ENCODE measurements at regions not wholly inside any gene's neighbourhood (a gene's known extent, or its start where the extent isn't known, plus 50 kb on each side); places are given as distances from the start of the nearest gene placed in this dataset.

- Mint-ChIP-seq H3K4me1 (ENCODE audit: low read depth) (no peaks in the 10 kb centered on the region), H3K4me3 (ENCODE audit: low read depth) (no peak overlapping the region), H3K27ac (no peak overlapping the region), H3K36me3 (ENCODE audit: insufficient read depth) (no peaks in the 10 kb centered on the region), H3K9me3 (ENCODE audit: low read depth) (peaks cover 4% of the 10 kb centered on the region), H3K27me3 (peaks cover 3% of the 10 kb centered on the region)
- TF ChIP-seq CTCF (IDR thresholded peaks at IDR 0.05; ENCODE audit: unreplicated experiment): no peak
- DNase-seq (ENCODE audit: low spot score, unreplicated experiment): no peak
These were observed 235.3 kb upstream of the KCNK2 start for GRCh38 chr1:214847071-214847810.

GRCh38 chr1:214848101-214848500 lies 234.4 kb upstream of the KCNK2 start:
- no peaks in the 10 kb centered on the region for H3K36me3 Mint-ChIP-seq (ENCODE audit: insufficient read depth)
- no peak for DNase-seq (ENCODE audit: low spot score, unreplicated experiment)
- H3K4me1 Mint-ChIP-seq (ENCODE audit: low read depth): no peaks in the 10 kb centered on the region
- H3K27me3 Mint-ChIP-seq: peaks cover 3% of the 10 kb centered on the region
- H3K27ac Mint-ChIP-seq: no peak overlapping the region
- H3K9me3 Mint-ChIP-seq (ENCODE audit: low read depth): peaks cover 4% of the 10 kb centered on the region
- TF ChIP-seq CTCF (IDR thresholded peaks at IDR 0.05; ENCODE audit: unreplicated experiment): no peak
- no peak overlapping the region for H3K4me3 Mint-ChIP-seq (ENCODE audit: low read depth)

GRCh38 chr1:214850432-214851050 lies 232.0 kb upstream of the KCNK2 start:
- DNase-seq (ENCODE audit: low spot score, unreplicated experiment): no peak

GRCh38 chr1:214853340-214853739 lies 229.2 kb upstream of the KCNK2 start:
- no peaks in the 10 kb centered on the region for H3K36me3 Mint-ChIP-seq (ENCODE audit: insufficient read depth)
- DNase-seq (ENCODE audit: low spot score, unreplicated experiment): no peak
- H3K4me1 Mint-ChIP-seq (ENCODE audit: low read depth): no peaks in the 10 kb centered on the region
- H3K9me3 Mint-ChIP-seq (ENCODE audit: low read depth): peaks cover 4% of the 10 kb centered on the region
- no peak overlapping the region for H3K4me3 Mint-ChIP-seq (ENCODE audit: low read depth)
- H3K27me3 Mint-ChIP-seq: peaks cover 3% of the 10 kb centered on the region
- TF ChIP-seq CTCF (IDR thresholded peaks at IDR 0.05; ENCODE audit: unreplicated experiment): no peak
- H3K27ac Mint-ChIP-seq: no peak overlapping the region

More at GRCh38 chr1:214850432-214851050, 232.0 kb upstream of the KCNK2 start:
- peaks cover 3% of the 10 kb centered on the region for H3K27me3 Mint-ChIP-seq
- no peaks in the 10 kb centered on the region for H3K4me1 Mint-ChIP-seq (ENCODE audit: low read depth)
- peaks cover 4% of the 10 kb centered on the region for H3K9me3 Mint-ChIP-seq (ENCODE audit: low read depth)
- no peak overlapping the region for H3K27ac Mint-ChIP-seq
- TF ChIP-seq CTCF (IDR thresholded peaks at IDR 0.05; ENCODE audit: unreplicated experiment): no peak
- no peak overlapping the region for H3K4me3 Mint-ChIP-seq (ENCODE audit: low read depth)
- no peaks in the 10 kb centered on the region for H3K36me3 Mint-ChIP-seq (ENCODE audit: insufficient read depth)

- H3K27ac Mint-ChIP-seq: no peak overlapping the region
- H3K27me3 Mint-ChIP-seq: peaks cover 3% of the 10 kb centered on the region
These were observed 228.2 kb upstream of the KCNK2 start for GRCh38 chr1:214854126-214854875.

More at GRCh38 chr1:214854126-214854875, 228.2 kb upstream of the KCNK2 start:
- no peaks in the 10 kb centered on the region for H3K36me3 Mint-ChIP-seq (ENCODE audit: insufficient read depth)
- DNase-seq (ENCODE audit: low spot score, unreplicated experiment): no peak
- no peak overlapping the region for H3K4me3 Mint-ChIP-seq (ENCODE audit: low read depth)
- H3K4me1 Mint-ChIP-seq (ENCODE audit: low read depth): no peaks in the 10 kb centered on the region
- no peak for TF ChIP-seq CTCF (IDR thresholded peaks at IDR 0.05; ENCODE audit: unreplicated experiment)
- peaks cover 4% of the 10 kb centered on the region for H3K9me3 Mint-ChIP-seq (ENCODE audit: low read depth)

Data from progenitor cell of endocrine pancreas (in vitro differentiated cells).